Right renal cortex interstitium (tissue), 3 donors: ENCODE measurements at regions not wholly inside any gene's neighbourhood (a gene's known extent, or its start where the extent isn't known, plus 50 kb on each side); places are given as distances from the start of the nearest gene placed in this dataset.
"Not testable (repeated sequence)": the region's sequence is repeated elsewhere in the genome, so short reads cannot be mapped to it uniquely, and the experiment has no call there.

Experiments used
- DNase-seq, 3 donors: peaks; one replicate each; pipeline ENCODE4 v3.0.0-alpha.2; 2013; ENCODE audit warnings: low read depth in 3 of 3, low spot score in 2 of 3

- no peak for DNase-seq
Observed at GRCh38 chr16:25464058-25464457, 206.4 kb upstream of the ZKSCAN2 start.

DNA sequence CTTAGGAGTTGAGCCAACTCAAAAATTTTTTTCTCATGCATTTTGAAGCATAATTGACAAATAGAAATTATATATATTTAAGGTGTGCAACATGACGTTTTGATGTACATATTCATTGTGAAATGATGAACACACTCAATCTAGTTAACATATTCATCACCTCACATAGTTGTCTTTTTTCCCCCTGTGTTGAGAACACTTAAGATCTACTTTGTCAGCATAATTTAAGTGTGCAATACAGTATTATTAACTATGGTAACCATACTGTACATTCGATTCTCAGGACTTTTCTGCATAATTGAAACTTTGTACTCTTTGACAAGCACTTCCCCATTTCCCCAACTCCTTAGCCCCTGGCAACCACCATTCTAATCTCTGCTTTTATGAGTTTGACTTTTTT, 192.2 kb upstream of the ZKSCAN2 start:
- no peak for DNase-seq

GRCh38 chr16:25443994-25444393, 186.3 kb upstream of the ZKSCAN2 start:
- no peak for DNase-seq

DNA sequence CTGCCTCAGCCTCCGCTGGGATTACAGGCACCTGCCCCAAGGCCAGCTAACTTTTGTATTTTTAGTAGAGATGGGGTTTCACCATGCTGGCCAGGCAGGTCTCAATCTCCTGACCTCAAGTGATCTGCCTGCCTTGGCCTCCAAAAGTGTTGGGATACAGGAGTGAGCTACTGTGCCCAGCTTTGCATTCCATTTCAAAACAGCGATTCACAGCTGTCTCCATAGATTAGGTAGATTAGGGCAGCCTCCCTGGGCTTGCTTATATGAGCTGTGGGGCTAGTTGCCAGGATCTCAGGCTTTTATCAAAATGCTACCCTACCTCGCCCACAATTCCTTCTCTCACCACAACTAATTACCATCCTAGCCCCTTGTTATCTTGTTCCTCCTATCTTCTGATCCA, 176.4 kb upstream of the ZKSCAN2 start:
- no peak for DNase-seq

DNA sequence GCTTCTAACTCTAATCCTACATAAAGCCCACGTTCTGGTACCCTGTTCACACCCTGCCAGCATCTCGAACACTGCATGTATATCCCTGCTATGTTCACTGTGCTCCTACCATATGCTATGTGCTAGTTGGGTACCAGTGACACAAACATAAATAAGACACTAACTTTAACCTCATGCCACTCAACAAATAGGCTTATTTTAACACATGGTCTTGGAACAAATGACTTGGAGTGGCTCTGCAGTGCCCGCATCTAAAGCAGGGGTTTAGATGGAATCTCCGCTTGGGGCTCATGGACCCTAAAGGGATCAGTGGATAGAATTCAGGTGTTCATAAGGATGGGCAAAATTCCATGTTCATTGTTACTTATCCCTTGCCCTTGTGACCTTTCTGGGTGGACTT, 175.7 kb upstream of the ZKSCAN2 start:
- no peak for DNase-seq

- no peak for DNase-seq
Observed at GRCh38 chr16:25431472-25431871, 173.8 kb upstream of the ZKSCAN2 start.

GRCh38 chr16:25426829-25427228, 169.2 kb upstream of the ZKSCAN2 start:
- no peak for DNase-seq

DNA sequence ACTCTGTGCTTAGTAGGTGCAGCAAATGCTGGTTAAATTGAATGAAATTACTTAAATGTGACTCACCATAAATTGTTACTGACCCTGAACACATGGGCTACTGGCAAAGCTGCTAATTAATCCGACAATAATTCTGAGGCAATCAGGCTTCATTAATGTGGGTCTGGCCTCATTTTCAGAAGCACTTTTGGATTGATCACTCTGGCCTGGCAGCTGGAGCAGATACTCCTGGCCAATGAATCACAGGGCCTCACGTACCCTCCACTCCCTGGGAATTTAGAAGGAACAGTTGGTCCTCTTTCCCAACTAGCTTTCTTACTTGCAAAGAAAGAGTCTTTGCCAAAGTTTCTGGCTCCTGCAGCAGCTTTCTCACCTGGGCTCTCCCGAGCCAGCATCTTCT, 162.0 kb upstream of the ZKSCAN2 start:
- no peak for DNase-seq

DNA sequence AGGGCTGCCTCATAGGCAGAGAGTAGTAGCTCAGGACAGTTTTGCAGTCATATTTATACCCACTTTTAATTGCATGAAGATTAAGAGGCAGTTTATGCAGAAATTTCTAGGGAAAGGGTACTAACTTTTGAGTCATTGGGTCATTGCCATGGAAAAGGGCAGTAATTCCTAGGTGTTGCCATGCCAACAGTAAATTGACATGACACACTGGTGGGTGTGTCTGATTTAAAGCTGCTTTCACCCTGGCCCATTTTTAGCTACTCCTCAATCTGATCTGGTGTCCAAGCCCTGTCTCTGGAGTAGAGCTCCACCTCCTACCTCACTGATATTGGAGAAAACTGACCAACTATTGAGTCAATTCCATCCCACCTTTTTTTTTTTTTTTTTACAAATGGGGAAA, 161.5 kb upstream of the ZKSCAN2 start:
- no peak for DNase-seq

DNA sequence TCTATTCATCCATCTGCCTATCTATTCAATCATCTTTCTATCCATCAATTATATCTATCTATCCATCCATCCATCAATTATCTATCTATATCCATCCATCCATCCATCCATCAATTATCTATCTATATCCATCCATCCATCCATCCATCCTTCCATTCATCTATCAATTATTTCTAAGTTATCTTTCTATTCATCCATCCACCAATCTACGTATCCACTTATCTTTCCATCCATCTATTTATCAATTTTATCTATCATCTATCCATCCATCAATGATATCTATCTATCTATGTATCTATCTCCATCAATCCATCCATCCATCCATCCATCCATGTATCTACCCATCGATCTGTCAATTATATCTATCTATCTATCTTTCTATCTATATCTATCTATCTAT, 158.4 kb upstream of the ZKSCAN2 start:
- no peak for DNase-seq

DNA sequence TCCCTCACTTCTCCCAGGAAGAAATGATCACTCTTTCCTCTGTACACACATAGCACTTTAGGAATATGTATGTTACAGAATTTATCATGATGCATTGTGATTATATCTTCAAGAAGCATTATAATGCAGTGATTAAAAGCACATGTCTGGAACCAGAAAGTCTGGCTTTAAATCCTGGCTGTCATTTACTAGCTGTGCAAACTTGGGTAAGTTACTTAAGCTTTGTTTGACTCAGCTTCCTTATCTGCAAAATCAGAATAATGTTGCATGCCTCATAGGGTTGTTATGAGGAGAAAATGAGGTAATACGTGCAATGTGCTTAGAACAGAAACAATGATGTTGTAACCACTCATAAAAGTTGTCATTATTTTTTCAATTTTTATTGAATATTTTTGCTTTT, 156.3 kb upstream of the ZKSCAN2 start:
- DNase-seq, result no peak

DNA sequence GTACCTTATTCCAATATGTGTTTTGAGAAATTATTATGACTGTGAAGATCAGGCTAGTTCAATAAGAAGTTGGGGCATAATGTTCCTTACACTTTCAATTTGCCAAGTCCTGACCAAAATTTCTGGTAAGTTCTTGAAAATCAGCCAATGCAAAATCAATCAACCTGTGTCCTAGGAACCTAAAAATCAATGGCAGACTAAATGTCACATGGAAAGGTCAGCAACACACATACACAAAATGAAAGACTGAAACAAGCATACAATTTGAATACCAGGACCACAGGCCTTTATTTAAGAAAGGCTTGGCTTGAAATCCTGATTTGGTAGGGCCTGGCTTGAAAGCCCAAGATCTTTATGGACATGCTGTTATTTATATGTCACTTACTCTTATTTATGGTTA, 155.5 kb upstream of the ZKSCAN2 start:
- DNase-seq, result no peak

- peak in 2 of 3 donors; percentile 5 to 18 for DNase-seq
Observed at GRCh38 chr16:25411396-25412081, 153.9 kb upstream of the ZKSCAN2 start.

DNA sequence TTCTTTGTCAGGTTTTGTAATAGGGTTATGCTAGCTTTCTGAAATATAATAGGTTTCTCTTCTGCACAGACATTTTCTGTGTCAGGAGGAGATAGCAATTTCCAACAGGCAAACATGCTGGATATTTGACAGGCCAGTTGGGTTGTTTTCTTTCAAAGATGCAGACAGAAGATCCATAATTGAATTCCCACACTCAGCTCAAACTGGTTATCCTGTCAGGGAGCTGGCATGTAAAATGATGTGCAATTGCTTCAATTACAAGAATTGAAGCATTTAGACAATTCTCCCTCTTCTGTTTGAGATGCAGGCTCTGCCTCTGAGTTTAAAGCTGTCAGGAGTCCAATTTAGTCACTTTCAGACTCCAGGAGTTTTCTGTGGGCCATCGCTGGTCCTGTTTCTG, 146.2 kb upstream of the ZKSCAN2 start:
- DNase-seq, result no peak

- DNase-seq, result no peak
Observed at GRCh38 chr16:25395528-25395927, 137.9 kb upstream of the ZKSCAN2 start.

DNA sequence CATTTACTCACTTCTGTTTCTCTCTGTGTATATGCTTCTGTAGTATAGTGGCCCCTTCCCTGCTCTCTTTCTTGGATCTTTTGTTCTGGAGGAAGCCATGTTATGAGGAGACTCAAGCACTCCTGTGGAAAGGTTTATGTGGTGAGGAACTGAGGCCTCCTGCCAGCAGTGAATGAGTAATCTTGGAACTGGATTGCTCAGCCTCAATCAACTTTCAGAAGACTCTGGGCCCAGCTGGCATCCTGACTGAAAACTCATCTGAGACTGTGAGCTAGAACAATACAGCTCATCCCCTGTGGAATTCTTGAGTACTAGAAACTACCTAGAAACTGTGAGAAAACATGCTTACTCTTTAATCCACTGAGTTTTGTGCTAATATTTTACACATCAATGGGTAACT, 133.1 kb upstream of the ZKSCAN2 start:
- DNase-seq, result no peak

GRCh38 chr16:25374556-25374955, 116.9 kb upstream of the ZKSCAN2 start:
- DNase-seq, result no peak

DNA sequence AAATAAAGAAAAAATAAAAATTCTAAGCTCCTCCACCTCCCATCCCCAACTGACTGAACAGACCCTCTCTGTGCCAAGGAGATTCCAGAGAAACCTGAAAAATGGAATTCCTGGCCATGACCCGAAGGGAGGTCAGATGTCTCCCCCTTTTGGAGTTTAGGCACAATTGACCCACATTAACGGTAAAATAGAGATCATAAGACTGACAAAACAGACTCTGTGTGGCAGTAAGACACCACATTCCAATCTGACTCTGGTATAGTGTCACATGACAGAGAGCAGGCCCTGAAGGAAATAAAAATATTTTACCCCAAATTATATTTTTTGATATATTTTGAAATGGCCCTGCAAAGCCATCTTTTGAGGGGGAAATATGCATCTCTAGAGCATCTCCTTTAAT, 115.1 kb upstream of the ZKSCAN2 start:
- DNase-seq, result no peak

DNA sequence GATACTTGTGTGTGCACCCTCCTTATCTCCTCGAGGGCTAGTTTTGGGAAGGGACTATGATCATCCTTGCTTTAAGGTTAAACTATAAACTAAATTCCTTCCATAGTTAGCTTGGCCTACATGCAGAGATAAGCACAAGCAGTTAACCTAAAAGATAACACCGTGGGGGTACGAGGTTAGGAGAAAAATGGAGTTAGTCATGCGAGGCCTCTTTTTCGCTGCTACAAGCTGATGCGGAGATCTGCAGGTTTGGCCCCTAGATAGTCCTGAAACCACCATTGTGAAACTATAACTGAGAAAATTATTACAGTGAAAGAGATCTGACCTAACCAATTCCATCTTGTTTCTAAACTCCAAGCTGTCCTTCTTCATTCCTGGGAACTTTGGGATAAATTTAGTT, 113.7 kb upstream of the ZKSCAN2 start:
- no peak for DNase-seq

DNA sequence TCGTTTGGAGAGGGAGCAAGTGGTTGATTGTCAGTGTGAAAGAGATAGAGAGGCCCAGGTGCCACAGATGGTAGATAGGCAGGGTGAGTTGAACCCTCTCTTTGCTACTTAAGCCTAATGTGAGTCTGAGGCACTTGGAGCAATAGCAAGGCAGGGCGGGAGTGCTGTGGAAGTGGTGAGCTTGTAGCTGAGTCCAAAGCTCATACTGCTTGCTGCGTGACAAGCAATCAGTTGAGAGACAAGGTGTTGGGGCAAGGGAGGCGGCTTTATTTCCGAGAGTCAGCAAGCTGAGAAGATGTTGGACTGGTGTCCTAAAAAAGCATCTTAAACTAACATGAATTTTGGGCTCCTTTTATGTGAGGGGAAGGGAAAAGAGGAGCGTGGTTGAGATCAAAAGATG, 112.9 kb upstream of the ZKSCAN2 start:
- no peak for DNase-seq

- no peak for DNase-seq
Observed at GRCh38 chr16:25367773-25368524, 110.3 kb upstream of the ZKSCAN2 start.

DNA sequence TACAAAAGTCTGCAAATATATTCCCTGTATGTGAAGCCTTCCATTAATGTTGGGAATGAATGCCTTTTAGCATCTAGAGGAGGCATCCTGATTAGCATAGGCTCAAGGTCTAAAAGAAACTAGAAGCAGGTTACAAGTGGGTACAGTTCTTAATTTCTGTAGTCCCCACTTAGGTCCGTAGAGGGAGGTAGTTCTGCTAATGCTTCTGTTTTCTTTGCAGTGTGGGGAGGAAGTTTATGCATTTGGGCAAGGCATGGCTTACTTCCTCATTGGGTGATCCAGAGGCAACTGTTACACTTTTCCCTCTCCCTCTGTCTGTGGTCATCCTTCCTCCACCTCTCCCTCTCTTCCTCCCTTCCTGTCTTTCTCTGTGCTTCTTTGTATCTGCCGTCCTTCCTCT, 108.4 kb upstream of the ZKSCAN2 start:
- DNase-seq, result no peak

GRCh38 chr16:25359516-25359915, 101.9 kb upstream of the ZKSCAN2 start:
- not testable (repeated sequence) for DNase-seq
